Breast epithelium (tissue), 4 donors: ENCODE measurements at regions not wholly inside any gene's neighbourhood (a gene's known extent, or its start where the extent isn't known, plus 50 kb on each side); places are given as distances from the start of the nearest gene placed in this dataset.
"Not testable (repeated sequence)": the region's sequence is repeated elsewhere in the genome, so short reads cannot be mapped to it uniquely, and the experiment has no call there.

ENCODE experiments used
- DNase-seq, 2 donors: peaks; one replicate each; pipeline ENCODE4 v3.0.0-alpha.2; 2019; ENCODE audit warnings: low spot score in 2 of 2
- H3K27ac ChIP-seq, 2 donors: fragments of 200-600 bp; sonication (generic) in 1 of 2; one replicate each; pipeline ENCODE4 v1.5.1; 2016 to 2019; ENCODE audit warnings: mild to moderate bottlenecking in 1 of 2
- H3K27me3 ChIP-seq, 2 donors: fragments of 200-600 bp; sonication (generic) in 1 of 2; one replicate each; pipeline versions ENCODE4 v1.5.1 to v1.6.0; 2017 to 2019; ENCODE audit warnings: control low read depth in 1 of 2, mild to moderate bottlenecking in 1 of 2
- H3K36me3 ChIP-seq: fragments of 200-600 bp; one replicate; pipeline ENCODE4 v1.5.1; 2019
- H3K4me1 ChIP-seq, 2 donors: fragments of 200-600 bp; sonication (generic); one replicate each; pipeline ENCODE4 v1.5.1; 2016 to 2019; ENCODE audit warnings: control low read depth in 1 of 2
- H3K4me3 ChIP-seq, 3 donors: fragments of 200-600 bp; sonication (generic); 1 replicate in 2 of 3; 2 replicates in 1 of 3; pipeline ENCODE4 v1.5.1; 2016 to 2019; ENCODE audit warnings: mild to moderate bottlenecking in 3 of 3, moderate library complexity in 2 of 3
- H3K9me3 ChIP-seq, 2 donors: fragments of 200-600 bp; sonication (generic) in 1 of 2; one replicate each; pipeline ENCODE4 v1.5.1; 2016 to 2019; ENCODE audit warnings: control low read depth in 1 of 2
- CTCF ChIP-seq, 3 donors: fragments of 450-650 bp; IDR thresholded peaks; one replicate each; pipeline ENCODE4 v1.5.1; 2016 to 2017; ENCODE audit warnings: antibody characterized with exemption in 3 of 3, mild to moderate bottlenecking in 3 of 3, moderate library complexity in 3 of 3
- POLR2A ChIP-seq: fragments of 450-650 bp; IDR thresholded peaks from one replicate; pipeline ENCODE4 v1.6.1; 2016; ENCODE audit warnings: antibody characterized with exemption, mild to moderate bottlenecking, moderate library complexity
- POLR2AphosphoS5 ChIP-seq, 3 donors: sonication (generic); formaldehyde crosslinking; IDR thresholded peaks; one replicate each; pipeline ENCODE4 v1.6.1; 2017; ENCODE audit warnings: antibody characterized with exemption in 3 of 3
- intact Hi-C: fragments of 100-400 bp; cut with DNase I; formaldehyde crosslinking; loops from one replicate; pipeline ENCODE4 v1.15.1; 2023; ENCODE audit warnings: low total_unique reads

GRCh38 chr7:79512261-79512660 is 58.8 kb upstream of the MAGI2 start:
- no peaks in the 10 kb centered on the region for H3K4me1 ChIP-seq
- H3K9me3 ChIP-seq = no peaks in the 10 kb centered on the region
- no peak for DNase-seq
- H3K4me3 ChIP-seq = no peak overlapping the region
- H3K36me3 ChIP-seq = no peaks in the 10 kb centered on the region
- TF ChIP-seq CTCF (IDR thresholded peaks at IDR 0.05) (no peak), POLR2AphosphoS5 (IDR thresholded peaks at IDR 0.05) (no peak), POLR2A (no peak)
- no peaks in the 10 kb centered on the region for H3K27me3 ChIP-seq
- H3K27ac ChIP-seq = no peak overlapping the region
- intact Hi-C loops = no loop called here

DNA sequence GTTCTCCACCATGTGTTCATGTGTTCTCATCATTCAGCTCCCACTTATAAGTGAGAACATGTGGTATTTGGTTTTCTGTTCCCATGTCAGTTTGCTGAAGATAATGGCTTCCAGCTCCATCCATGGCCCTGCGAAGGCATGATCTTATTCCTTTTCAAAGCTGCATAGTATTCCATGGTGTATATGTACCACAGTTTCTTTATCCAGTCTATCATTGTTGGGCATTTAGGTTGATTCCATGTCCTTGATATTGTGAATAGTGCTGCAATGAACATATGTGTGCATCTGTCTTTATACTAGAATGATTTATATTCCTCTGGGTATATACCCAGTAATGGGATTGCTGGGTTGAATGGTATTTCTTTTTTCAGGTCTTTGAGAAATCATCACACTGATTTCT is 57.6 kb upstream of the MAGI2 start:
- intact Hi-C loops, H3K4me1 ChIP-seq, H3K27ac ChIP-seq, H3K36me3 ChIP-seq, H3K4me3 ChIP-seq, H3K9me3 ChIP-seq, DNase-seq, H3K27me3 ChIP-seq: not testable (repeated sequence)

DNA sequence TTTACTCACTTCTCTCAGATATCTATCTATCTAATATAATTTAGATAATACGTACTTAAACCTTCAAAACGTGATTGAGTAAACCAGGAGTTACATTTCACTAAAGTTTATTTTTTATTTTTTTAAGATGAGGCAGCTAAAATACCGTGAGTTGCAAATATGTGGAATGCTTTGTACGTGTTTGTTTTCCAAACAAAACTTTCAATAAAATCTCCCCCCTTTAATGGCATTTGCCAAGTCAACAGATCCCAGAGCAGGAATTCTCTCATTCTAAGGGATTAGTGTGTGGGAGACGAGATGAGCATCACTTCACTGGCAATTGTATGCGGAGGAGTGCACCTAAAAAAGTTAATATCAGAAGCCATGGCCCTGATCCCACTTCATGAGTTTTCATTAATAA is 53.7 kb upstream of the MAGI2 start:
- Histone ChIP-seq H3K27ac (no peak overlapping the region), H3K36me3 (no peaks in the 10 kb centered on the region), H3K9me3 (no peaks in the 10 kb centered on the region), H3K27me3 (no peaks in the 10 kb centered on the region), H3K4me3 (no peak overlapping the region), H3K4me1 (no peaks in the 10 kb centered on the region)
- intact Hi-C loops = no loop called here
- no peak for TF ChIP-seq POLR2A
- no peak for TF ChIP-seq CTCF (IDR thresholded peaks at IDR 0.05)
- no peak for TF ChIP-seq POLR2AphosphoS5 (IDR thresholded peaks at IDR 0.05)
- no peak for DNase-seq

DNA sequence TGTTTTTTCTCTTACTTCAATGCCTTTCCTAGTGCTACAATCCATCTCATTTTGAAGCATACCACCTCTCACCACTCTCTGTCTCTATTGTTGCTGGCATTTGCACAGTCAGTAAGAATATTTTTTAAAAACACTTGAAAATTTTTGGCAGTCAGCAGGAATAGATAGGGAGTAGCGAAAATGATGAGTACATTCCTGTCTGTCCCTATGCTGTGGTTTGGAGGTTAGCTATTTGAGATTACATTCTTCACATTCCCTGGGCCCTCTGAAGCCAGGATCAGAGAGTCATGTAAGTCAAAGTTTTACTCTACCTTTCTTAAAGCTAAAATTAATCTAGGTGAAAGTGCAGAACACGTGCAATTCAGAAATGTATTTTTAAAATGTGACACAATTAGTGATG is 53.0 kb upstream of the MAGI2 start:
- Histone ChIP-seq H3K27me3 (no peaks in the 10 kb centered on the region), H3K4me1 (no peaks in the 10 kb centered on the region), H3K27ac (no peak overlapping the region), H3K9me3 (no peaks in the 10 kb centered on the region), H3K36me3 (no peaks in the 10 kb centered on the region), H3K4me3 (no peak overlapping the region)
- intact Hi-C loops = no loop called here
- DNase-seq = no peak
- TF ChIP-seq POLR2AphosphoS5 (IDR thresholded peaks at IDR 0.05) = no peak

DNA sequence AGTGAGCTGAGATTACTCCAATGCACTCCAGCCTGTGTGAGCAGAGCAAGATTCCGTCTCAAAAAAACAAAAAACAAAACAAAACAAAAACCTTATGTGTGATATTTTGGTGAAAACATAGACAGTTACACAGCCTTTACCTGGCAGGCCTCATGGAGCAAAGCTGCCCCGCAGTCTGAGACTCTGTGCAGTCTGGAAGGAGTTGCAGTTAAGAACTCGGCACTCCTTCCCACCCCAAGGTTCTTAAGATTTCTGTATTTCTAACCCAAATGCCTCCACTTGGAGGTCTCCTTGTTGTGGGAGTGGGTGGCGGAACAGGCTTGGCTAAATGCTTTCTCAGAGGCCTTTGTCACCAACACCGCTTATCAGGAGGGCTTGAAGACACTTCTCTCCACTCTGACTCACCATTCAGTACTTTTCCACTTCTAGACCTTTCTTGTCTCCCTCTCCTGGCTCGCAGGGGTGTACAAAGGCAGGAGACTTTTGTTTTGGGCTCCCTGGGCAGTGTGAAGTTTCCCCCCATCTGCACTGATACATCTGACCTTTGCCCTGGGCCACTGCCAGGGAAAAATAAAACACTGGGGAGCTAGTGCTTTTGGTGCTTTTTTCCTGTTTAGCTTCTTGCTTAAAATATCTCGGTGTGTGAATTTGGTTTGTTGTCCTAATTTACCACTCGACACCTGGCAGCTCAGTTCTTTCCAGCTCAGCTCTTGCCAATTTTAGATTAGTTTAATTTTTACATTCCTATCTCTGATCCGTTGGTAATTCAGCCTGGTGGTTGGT is 51.3 kb upstream of the MAGI2 start:
- Histone ChIP-seq H3K4me1 (no peaks in the 10 kb centered on the region), H3K27ac (no peak overlapping the region), H3K27me3 (no peaks in the 10 kb centered on the region), H3K9me3 (no peaks in the 10 kb centered on the region), H3K36me3 (no peaks in the 10 kb centered on the region), H3K4me3 (no peak overlapping the region)
- no peak for TF ChIP-seq CTCF (IDR thresholded peaks at IDR 0.05)
- no peak for TF ChIP-seq POLR2AphosphoS5 (IDR thresholded peaks at IDR 0.05)
- no peak for TF ChIP-seq POLR2A
- DNase-seq = no peak
- intact Hi-C loops = no loop called here
